GM12865 (cell line): ENCODE measurements at regions not wholly inside any gene's neighbourhood (a gene's known extent, or its start where the extent isn't known, plus 50 kb on each side); places are given as distances from the start of the nearest gene placed in this dataset.

Experiments used
- DNase-seq: peaks from one replicate; pipeline ENCODE4 v3.0.0; 2010; ENCODE audit warnings: low read depth
- H3K4me3 ChIP-seq: 2 replicates; pipeline ENCODE4 v1.5.1; 2011; ENCODE audit warnings: mild to moderate bottlenecking, low read depth, low read length, control low read depth
- TF ChIP-seq, protein P1 (sequence below): IDR thresholded peaks from 2 replicates; pipeline ENCODE4 v1.5.1; 2011; ENCODE audit warnings: low read length, control low read depth, low read depth, inconsistent platforms; ENCODE audit not compliant: insufficient read depth; ENCODE audit errors: missing control alignments

- TF ChIP-seq, protein P1, sequence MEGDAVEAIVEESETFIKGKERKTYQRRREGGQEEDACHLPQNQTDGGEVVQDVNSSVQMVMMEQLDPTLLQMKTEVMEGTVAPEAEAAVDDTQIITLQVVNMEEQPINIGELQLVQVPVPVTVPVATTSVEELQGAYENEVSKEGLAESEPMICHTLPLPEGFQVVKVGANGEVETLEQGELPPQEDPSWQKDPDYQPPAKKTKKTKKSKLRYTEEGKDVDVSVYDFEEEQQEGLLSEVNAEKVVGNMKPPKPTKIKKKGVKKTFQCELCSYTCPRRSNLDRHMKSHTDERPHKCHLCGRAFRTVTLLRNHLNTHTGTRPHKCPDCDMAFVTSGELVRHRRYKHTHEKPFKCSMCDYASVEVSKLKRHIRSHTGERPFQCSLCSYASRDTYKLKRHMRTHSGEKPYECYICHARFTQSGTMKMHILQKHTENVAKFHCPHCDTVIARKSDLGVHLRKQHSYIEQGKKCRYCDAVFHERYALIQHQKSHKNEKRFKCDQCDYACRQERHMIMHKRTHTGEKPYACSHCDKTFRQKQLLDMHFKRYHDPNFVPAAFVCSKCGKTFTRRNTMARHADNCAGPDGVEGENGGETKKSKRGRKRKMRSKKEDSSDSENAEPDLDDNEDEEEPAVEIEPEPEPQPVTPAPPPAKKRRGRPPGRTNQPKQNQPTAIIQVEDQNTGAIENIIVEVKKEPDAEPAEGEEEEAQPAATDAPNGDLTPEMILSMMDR, result no peak
- H3K4me3 ChIP-seq, result no peak overlapping the region
- no peak for DNase-seq
Measured at GRCh38 chr7:84801396-84801795, 385.5 kb downstream of the SEMA3D start.

DNA sequence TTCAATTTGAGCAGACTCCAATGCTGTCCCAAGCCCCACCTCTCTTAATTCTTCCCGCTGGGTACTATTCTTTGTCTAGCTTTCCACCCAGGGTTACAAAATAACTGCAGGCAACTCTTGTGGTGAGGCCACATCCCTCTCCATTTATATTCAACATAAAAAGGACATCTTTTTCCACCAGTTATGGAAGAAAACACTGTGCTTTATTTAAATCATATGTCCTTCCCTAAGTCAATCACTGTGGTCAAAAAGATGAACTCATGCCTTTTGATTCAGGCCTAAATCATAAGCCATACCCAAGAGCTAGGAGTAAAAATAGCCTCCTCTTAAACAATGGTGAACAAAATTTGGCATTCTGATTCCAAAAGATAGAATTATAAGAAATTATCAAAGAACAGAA is 386.0 kb downstream of the SEMA3D start:
- H3K4me3 ChIP-seq, result no peak overlapping the region
- no peak for DNase-seq
- TF ChIP-seq, protein P1, result no peak

GRCh38 chr7:84799106-84799505 is 387.8 kb downstream of the SEMA3D start:
- TF ChIP-seq, protein P1, result no peak
- no peak overlapping the region for H3K4me3 ChIP-seq
- no peak for DNase-seq

GRCh38 chr7:84792231-84792893 is 394.5 kb downstream of the SEMA3D start:
- no peak overlapping the region for H3K4me3 ChIP-seq
- TF ChIP-seq, protein P1, result no peak
- DNase-seq, result no peak

DNA sequence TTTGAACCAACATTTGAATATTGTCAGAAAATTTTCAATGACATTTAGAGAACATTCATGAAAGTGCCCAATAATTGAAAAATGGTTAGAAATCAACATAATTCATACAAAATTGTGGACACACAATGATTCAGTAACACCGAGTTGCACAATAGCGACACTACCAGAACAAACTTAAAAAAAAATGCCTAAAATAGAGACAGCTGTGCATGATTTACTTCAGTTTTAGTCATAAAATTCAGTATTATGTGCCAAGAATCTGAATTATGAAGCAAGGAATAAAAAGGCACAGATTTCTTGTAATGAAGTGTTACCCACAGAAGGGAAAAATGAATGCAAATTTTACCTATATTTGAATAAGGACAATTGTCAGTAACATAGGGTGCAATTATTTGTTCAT is 396.0 kb downstream of the SEMA3D start:
- H3K4me3 ChIP-seq, result no peak overlapping the region
- no peak for DNase-seq
- TF ChIP-seq, protein P1, result no peak

- TF ChIP-seq, protein P1, result no peak
- DNase-seq, result no peak
Measured at GRCh38 chr7:84786073-84786472, 400.8 kb downstream of the SEMA3D start.

DNA sequence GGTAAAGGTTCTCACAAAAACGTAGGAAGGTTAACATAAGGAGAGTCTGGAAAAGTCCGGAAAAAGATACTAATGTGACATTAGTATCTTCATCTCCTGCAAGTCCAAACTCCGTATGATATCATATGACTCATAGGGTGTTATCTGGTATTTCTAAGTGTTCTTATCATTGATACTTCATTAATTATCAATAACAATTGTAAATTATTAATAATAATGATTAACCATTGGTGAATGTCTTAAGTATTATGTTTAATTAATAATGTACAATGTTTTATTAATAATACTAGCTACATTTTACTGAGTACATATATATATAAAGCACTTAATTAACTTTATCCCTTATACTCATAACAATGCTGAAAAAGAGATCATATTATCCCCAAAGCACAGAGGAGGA is 402.4 kb downstream of the SEMA3D start:
- DNase-seq, result no peak
- TF ChIP-seq, protein P1, result no peak
- no peak overlapping the region for H3K4me3 ChIP-seq

More at GRCh38 chr7:84786073-84786472, 400.8 kb downstream of the SEMA3D start:
- no peak overlapping the region for H3K4me3 ChIP-seq
